ENCODE measurements at regions not wholly inside any gene's neighbourhood (a gene's known extent, or its start where the extent isn't known, plus 50 kb on each side); places are given as distances from the start of the nearest gene placed in this dataset.

DNA sequence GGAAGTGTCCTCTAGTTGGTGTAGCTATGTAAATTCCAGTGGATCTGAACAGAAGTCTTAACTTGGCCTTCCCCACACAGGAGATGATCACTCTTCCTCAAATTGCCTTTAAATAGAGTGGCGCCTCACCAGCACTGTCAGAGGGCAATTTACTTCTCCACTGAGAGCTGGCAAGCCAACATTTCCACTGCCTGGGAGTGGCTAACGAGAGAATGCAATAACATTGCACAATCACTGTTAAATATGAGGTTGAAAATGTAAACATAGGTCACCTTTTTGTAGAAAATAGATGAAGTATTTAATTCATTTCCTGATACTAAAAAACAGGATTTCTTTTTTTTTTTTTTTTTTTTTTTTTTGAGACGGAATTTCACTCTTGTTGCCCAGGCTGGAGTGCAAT, 55.4 kb upstream of the UBL3 start:
- DNase-seq (ENCODE audit: low read depth): peak; percentile 25

- no peak for DNase-seq (ENCODE audit: low read depth)
These were observed 53.6 kb upstream of the UBL3 start for GRCh38 chr13:29903996-29904395.

GRCh38 chr13:29903543-29903942, 53.1 kb upstream of the UBL3 start:
- no peak for DNase-seq (ENCODE audit: low read depth)

- DNase-seq (ENCODE audit: low read depth): no peak
These were observed 52.4 kb upstream of the UBL3 start for GRCh38 chr13:29902632-29903305.

DNA sequence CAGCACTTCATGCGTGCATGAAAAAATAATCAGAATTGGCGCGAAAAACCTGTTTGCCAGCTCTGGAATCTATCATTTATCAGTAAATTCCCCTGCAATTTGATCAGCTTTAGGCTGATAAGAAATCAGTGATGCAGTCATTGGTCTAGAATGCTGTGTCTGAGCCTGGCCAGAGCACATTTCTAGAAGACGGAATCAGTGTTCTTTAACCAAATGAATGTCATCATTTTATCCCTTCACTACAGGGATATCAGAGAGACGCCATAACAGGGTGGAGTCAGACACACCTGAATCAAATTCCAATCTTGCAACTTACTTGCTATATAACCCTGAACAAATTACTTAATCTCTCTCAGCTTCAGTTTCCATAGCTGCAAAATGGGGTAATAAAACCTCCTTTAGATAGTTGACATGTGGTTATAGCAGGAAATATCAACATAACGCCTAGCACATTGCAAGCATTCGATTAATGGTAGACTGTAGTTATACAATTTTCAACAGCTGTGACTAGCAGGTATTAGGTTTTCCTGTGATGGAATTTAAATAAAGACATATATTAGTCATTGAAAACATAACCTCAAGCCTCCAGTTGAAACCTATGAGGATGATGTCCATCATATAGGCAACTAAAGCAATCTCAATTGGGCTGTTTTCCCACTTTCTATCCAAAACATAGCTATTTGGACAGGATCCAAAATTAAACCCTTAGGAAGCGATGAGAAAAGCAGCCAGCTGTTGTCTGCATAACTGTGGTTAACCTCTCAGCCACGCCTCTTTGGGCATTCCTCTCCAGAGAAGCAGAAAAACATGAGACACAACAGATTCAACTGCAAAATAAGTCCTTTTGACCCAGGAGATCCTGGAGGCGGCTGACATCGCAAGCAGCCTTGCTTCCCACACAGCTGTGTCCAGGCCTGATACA, 51.6 kb upstream of the UBL3 start:
- peak; percentile 98 for DNase-seq (ENCODE audit: low read depth)

Measured in LHCN-M2 (cell line).